T47D (cell line): ENCODE measurements at regions not wholly inside any gene's neighbourhood (a gene's known extent, or its start where the extent isn't known, plus 50 kb on each side); places are given as distances from the start of the nearest gene placed in this dataset.

Experiments used
- DNase-seq, 2 experiments: peaks; one replicate each; pipeline versions ENCODE4 v3.0.0 to v3.0.0-alpha.2; 2011 to 2012; ENCODE audit warnings: low read depth in 1 of 2, low spot score in 1 of 2
- JUND ChIP-seq: IDR thresholded peaks from 2 replicates; pipeline ENCODE4 v1.6.1; 2012; ENCODE audit warnings: low read depth
- in situ Hi-C: cut with HindIII; loops from 2 replicates; pipeline ENCODE4 v1.10.0; 2016; ENCODE audit warnings: low sequenced_read_pairs, low pct_unique_long_range_greater_than_20kb

DNA sequence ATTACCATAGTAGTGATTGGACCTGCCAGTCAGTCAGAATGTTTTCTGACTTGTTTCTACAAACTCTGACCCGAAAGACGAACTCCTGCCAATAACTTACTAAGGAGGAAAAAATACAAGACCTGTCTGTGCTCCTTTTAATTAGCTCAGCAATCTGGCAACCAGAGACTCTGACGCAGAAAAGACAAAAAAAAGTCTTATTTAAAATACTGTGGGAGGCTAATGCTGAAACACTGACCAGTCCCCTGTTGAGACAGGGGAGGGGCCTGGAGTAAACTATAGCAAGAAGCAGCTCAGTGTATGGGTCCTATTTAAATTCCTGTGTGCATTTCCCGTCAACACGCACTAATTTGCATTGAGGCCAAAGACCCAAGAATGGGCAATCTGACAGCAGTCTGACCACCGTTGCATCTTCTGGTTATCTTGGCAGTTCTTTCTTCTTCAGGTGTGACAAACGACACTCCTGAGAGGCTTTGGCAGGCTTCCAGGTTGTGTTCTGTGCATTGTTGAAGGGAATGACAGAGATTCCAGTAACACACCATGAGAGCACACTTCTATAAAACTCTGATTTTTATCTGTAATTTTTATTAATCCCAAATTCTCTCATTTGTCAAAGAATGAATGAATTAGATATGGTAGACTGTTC lies 1114.3 kb downstream of the IGSF11 start:
- TF ChIP-seq JUND, result no peak

DNA sequence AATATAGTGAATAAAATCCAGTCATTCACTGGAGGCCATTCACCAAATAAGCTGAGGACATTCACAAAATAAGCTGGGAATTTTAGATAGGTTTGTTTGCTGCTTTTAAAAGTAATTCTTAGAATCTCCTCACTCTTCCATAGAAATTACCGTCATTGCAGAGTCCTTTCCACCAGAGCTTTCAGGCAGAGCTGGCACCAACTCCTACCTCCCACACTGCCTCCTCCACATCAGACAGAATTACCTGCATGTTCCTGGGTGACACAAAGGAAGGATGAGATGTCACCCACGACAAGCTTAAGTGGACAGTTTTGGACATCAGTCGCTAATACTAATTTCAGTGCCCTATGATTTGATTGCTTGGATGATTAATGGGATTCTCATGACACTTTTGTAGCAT lies 1113.2 kb downstream of the IGSF11 start:
- no peak for DNase-seq
- in situ Hi-C loops, result no loop called here
- no peak for TF ChIP-seq JUND

More for the DNA sequence above, 1114.3 kb downstream of the IGSF11 start:
- in situ Hi-C loops, result no loop called here
- DNase-seq, result no peak

DNA sequence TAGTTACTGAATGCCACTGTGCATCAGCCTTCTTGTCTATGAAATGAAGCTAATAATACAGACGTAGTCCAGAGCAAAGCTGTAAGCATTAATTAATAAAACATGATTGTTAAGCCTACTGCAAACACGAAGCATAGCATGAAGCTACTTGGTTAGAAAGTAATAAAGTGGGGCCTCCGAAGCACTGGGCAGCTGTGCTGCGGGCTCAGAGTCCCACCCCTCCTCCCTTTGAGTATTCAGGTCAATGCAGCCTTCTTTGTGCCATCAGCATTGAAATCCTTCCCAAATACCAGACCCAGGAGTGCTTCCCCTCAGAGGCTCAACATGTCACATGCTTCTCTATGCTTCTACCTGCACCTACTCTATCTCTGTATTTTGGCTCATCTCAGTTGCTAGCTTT lies 1112.6 kb downstream of the IGSF11 start:
- in situ Hi-C loops, result no loop called here
- no peak for DNase-seq
- TF ChIP-seq JUND, result no peak

DNA sequence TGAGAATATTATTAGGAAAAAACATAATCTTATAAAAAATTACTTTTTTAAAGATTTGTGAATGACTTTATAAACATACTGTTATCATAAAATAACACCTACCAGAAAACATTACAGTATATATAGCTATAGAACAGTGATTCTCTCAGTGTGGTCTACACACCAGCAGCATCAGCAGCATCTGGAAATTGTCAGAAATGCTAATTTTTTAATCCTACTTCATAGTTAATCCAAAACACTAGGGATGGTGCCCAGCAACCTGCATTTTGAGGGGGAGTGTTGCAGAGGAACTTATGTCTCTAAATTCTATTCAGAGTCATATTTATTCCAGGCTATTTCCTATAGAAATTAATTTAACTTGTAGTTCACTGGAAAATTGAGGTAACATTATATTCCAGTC lies 1107.8 kb downstream of the IGSF11 start:
- in situ Hi-C loops, result no loop called here
- no peak for TF ChIP-seq JUND
- DNase-seq, result no peak

DNA sequence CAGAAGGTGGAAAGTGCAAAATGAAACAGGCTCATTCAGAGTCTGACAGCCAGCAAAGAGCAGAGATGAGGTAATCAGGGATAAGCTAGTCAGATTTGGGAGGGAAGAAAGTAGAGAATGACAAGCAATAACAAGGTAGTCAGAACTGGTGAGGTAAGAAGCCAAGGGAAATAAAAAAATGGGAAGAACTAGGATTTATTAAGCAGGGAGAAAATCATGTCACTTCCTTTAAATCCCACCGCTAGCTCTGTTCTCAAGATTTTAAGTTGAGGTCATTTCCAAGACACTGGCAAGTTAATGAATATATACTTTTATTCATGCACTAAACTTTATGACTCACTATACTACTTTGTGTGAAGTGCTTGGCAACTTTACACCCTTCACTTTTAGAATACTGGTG lies 1106.8 kb downstream of the IGSF11 start:
- DNase-seq, result no peak
- in situ Hi-C loops, result no loop called here
- TF ChIP-seq JUND, result no peak

DNA sequence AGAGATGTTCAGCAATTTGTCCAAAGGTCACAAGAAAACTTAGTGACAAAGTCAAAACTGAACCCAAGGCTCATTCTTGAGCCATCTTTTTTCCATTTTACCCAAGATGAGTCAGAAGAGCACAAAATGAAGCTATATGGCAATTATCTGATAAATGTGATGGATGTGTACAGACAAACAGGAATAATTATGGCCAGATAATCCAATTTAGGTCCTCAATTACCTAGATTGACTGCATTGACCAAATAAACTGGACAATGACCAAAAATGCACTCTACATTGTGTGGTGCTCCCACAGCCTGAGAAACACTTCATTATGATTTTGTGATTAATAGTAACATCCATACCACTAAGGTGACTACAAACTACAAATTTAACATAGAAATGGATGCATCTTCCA lies 1105.8 kb downstream of the IGSF11 start:
- TF ChIP-seq JUND, result no peak
- DNase-seq, result no peak
- in situ Hi-C loops, result no loop called here

DNA sequence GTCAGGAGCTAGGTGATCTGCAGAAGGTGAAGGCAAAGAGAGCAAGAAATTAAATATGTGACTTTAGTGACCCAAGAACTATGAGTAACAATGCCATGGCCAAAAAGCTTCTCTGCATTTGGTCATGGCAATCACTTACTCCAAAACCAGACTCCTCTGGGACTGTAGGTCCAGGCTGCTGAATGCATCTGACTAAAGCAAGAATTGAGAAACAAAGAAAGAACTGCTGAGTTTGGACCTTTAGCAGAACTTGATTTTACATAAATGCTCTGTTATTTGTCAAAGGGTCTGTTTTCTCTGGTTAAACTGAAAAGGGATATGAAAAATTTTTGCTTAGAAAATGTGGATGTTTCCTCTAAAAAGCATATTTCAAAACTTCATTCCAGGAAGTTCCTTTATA lies 1102.2 kb downstream of the IGSF11 start:
- in situ Hi-C loops, result no loop called here
- DNase-seq, result no peak
- TF ChIP-seq JUND, result no peak

DNA sequence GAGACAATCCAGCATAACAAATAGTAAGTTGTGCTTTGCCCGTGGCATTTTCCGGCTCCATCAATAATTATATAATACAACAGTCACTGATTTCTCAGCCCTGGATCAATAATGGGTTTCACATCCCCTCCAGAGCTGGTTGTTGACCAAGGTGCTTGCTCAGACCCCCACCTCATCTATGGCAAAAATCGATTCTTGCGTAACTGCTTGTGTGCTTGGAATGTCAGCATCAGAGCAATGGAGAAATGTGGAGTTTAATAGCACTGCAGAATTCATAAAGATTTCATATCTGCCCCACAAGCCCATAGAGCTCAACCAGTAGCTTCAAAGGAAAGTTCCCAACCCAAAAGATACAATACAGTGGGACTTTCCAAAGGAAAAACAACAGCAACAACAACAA lies 1098.5 kb downstream of the IGSF11 start:
- TF ChIP-seq JUND, result no peak
- in situ Hi-C loops, result no loop called here
- no peak for DNase-seq

DNA sequence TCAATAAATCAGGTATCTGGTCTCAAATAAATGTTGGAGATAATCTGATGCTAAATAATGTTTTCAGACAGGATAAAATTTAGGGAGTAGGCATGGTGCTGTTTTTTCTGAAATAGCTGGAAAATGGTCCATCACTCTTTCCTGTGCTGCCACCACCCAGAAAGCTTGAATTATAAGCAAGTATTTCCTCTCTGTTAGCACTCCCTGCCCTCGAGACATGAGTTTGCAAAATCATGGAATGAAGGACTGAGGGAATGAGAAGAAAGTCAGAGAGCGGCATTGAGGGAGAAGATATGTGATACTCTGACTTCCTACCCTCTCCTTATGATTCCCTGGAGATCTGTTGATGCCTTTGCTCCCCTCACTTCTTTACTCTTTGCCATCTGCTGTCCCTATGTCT lies 1095.7 kb downstream of the IGSF11 start:
- TF ChIP-seq JUND, result no peak
- in situ Hi-C loops, result no loop called here
- DNase-seq, result no peak

DNA sequence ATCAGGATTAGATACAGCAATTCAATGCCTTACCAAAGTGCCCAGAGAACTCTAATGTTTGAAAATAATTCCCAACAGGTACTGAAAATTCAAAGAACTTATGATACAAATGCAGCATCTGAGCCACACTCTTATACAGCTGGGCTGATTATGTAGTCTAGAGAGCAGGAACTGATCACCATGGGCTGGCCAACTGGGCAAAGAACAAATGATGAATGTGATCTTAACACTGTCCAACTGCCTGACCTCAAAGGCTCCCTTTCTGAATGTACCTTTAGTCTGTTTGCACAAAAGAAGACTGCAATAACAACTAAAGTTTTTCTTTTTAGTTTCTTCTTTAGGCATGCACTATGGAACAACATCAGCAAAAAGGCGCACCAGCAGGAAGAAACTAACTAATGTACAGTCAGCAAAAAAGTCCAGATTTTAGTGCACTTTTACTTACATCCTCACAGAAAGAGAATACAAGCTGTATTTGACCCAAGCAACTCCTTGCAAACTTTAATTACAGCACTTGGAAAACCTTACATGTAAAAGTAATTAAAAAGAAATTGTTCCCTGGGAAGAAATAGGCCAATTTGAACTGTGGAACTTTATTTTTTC lies 1095.1 kb downstream of the IGSF11 start:
- in situ Hi-C loops, result no loop called here
- no peak for TF ChIP-seq JUND
- DNase-seq, result no peak

DNA sequence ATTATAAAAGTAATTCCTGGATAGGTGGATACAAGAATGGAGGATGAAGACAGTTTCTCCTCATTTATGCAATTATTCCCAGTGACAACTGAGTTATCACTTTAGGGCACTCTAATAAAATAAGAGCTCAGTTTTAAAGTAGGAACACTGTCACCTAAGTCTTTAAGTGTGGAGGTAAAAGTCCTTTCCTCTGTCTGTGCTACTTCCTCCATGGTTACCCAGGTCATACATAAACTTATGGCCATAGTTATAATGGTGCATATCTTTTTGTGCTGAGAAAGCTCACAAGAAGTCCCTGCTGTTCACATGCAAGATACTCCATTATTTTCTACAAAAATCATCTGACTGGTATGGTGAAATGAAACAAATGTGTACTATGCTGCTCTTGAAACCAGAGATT lies 1093.6 kb downstream of the IGSF11 start:
- in situ Hi-C loops, result no loop called here
- TF ChIP-seq JUND, result no peak

DNA sequence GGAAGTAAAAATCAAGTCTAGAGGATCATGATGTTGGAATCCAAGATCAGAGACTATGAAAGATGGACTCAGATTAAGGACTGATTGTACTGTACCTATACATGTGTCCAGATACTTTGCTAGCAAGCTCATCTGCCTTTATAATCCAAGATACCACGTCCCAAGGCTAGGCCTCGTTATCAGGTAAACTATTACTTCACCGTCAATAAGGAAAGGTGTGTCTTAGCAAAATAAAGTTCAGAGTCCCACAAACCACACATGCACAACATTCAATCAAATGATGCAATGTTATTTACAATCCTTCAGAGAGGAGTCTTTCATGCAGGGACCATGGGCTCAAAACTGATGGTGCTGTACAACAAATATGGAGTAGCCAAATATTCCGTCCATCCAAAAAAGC lies 1092.9 kb downstream of the IGSF11 start:
- in situ Hi-C loops, result no loop called here
- TF ChIP-seq JUND, result no peak
- DNase-seq, result no peak

More for the DNA sequence above, 1093.6 kb downstream of the IGSF11 start:
- DNase-seq, result no peak

DNA sequence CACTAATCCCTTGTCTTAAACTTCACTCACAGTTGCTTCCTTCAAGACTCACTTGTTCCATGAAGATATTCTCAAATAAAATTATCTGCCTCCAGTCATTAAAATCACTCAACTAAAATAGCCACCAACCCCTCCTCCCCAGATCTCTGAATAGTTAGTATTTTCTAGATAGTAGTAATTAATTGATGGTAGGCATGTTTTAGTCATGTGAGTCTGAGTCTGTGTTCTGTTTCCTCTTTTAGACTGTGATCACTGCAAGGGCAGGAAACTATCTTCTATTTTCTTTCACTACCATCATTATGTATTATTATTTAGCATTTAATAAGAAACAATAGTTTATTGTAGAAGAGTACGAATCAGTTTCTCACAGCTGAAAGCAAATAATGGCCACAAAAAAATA lies 1080.5 kb downstream of the IGSF11 start:
- in situ Hi-C loops, result no loop called here
- DNase-seq, result no peak
- no peak for TF ChIP-seq JUND

DNA sequence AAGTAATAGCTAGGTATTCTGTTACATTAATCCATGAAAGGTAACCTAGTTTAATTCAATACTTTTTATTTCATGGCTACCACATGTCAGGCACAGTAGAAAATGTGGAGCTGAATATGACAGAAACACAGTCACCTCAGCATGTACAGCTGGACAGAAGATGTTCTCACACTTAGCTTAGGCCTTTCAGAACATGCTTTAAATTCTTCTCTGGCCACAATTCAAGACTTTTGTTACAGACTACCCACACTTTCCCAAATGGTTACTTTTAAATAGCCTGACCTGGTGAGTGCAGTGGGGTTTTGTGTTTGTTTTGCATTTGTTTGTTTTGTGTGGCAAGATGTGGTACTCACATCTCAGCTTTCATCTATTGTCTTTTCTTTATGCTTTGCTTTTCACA lies 1079.5 kb downstream of the IGSF11 start:
- TF ChIP-seq JUND, result no peak
- in situ Hi-C loops, result no loop called here
- DNase-seq, result no peak
